ENCODE measurements at regions not wholly inside any gene's neighbourhood (a gene's known extent, or its start where the extent isn't known, plus 50 kb on each side); places are given as distances from the start of the nearest gene placed in this dataset.
A peak's percentile ranks its signal among the peaks of the same experiment; 100 is the strongest.
"Not testable (repeated sequence)": the region's sequence is repeated elsewhere in the genome, so short reads cannot be mapped to it uniquely, and the experiment has no call there.

DNA sequence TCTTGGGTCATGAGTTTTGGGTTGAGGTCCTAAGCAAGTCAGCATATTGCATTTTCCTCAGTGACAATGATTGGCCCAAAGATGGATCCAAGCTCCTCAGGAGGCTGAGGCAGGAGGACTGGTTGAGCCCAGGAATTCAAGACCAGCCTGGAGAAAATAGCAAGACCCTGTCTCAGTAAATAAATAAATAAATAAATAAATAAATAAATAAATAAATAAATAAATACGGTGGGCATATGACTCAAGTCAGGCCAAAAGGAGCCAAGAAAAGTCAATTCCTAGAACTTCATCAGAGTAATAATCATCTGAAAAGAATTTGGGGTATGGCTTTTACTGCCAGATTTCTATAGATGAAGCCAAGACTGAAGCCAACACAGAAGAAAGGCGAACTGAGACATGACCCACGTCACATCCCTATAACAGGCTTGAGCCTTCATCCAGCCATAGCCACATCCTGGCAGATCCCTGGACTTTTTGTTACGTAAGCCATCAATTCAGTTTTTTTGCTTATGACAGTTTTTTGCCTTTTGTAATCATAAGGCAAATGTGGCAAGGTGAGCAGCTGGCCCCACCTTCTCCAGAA lies 88.5 kb upstream of the NFASC start:
- no peak for DNase-seq

DNA sequence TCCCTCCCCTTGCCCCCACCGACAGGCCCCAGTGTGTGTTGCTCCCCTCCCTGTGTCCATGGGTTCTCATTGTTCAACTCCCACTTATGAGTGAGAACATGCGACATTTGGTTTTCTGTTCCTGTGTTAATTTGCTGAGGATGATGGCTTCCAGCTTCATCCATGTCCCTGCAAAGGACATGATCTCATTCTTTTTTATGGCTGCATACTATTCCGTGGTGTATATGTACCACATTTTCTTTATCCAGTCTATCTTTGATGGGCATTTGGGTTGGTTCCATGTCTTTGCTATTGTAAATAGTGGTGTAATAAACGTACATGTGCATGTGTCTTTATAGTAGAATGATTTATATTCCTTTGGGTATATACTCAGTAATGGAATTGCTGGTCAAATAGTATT lies 85.6 kb upstream of the NFASC start:
- not testable (repeated sequence) for DNase-seq

DNA sequence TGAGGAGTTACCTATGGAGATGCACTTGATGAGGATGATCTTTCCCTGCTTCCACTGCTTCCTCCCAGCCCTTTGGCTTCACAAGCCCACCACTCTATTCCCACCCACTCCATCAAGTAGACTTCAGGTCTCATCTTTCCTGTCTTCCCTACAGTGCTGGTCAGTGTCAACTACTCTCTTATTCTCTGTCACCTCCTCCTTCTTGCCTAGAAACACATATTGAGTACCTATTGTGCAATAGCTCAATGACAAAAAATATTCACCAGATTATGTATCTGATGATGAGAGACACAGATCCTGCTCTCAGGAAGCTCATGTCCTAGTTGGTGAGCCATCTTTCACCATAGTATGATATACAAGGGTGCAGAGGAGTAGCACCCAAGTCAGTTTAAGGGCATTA lies 82.2 kb upstream of the NFASC start:
- DNase-seq, result no peak

GRCh38 chr1:204791453-204792353 lies 79.0 kb upstream of the NFASC start:
- peak; percentile 64 to 85 for DNase-seq

- no peak for DNase-seq
Measured at GRCh38 chr1:204792354-204792692, 78.3 kb upstream of the NFASC start.

DNA sequence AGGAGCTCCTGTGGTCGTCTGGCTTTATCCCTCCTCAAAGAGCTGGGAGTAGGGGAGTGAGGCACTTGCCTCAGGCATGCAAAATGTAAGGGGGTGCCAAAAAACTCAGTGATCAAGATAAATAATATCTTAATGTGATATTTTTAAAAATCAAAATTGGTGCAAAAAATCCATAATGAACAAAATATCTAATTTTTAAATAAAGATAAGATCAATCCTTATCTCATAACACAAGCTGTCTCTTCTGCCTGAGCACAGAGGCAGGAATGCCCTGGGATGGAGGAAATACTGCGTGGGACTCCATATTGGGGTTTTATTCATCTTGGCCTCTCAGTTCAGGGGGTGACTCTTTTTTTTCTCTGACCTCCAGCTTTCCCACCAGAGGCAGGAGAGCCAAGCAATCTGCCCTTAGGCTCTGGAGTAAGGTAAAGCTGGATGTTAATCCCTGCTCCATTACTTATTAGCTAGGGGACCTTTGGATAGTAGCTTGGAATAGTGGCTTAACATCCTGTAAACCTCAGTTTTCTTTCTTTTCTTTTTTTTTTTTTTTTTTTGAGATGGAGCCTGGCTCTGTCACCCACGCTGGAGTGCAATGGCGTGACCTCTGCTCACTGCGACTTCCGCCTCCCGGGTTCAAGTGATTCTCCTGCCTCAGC lies 77.3 kb upstream of the NFASC start:
- DNase-seq, result no peak

- not testable (repeated sequence) for DNase-seq
Measured at GRCh38 chr1:204796886-204797285, 73.8 kb upstream of the NFASC start.

DNA sequence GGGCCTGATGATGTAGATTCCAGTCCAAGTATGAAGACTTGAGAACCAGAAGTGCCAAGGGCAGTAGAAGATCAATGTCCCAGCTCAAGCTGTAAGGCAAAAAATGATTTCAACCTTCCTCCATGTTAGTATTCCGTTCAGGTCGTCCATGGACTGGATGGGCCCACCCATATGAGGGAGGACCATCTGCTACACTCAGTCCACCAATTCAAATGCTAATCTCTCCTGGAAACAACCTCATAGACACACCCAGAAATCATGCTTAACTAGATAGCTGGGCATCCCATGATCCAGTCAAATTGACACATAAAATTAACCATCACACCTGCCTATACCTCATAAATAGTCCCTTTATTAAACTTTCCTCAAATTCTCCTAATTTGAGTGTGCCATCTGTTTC lies 73.3 kb upstream of the NFASC start:
- DNase-seq, result no peak

- no peak for DNase-seq
Measured at GRCh38 chr1:204799630-204800029, 71.0 kb upstream of the NFASC start.

DNA sequence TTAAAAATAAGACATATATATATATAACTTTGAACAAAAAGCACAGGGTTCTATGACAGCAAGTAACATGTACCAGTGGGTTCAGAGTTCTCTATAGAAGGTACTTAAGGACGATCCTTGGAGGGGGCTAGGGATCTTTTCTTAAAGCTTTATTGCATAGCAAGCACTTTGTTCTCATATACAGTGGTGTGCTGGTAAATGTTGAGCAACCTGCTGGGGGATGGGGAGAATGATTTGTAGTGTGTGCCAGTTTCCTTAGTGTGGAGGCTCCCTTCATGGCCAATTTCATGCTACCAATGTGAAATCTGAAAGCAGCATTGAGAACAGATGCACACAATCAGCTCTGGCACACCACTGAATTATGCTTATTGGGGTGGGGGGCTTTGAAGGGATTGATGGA lies 69.5 kb upstream of the NFASC start:
- no peak for DNase-seq

DNA sequence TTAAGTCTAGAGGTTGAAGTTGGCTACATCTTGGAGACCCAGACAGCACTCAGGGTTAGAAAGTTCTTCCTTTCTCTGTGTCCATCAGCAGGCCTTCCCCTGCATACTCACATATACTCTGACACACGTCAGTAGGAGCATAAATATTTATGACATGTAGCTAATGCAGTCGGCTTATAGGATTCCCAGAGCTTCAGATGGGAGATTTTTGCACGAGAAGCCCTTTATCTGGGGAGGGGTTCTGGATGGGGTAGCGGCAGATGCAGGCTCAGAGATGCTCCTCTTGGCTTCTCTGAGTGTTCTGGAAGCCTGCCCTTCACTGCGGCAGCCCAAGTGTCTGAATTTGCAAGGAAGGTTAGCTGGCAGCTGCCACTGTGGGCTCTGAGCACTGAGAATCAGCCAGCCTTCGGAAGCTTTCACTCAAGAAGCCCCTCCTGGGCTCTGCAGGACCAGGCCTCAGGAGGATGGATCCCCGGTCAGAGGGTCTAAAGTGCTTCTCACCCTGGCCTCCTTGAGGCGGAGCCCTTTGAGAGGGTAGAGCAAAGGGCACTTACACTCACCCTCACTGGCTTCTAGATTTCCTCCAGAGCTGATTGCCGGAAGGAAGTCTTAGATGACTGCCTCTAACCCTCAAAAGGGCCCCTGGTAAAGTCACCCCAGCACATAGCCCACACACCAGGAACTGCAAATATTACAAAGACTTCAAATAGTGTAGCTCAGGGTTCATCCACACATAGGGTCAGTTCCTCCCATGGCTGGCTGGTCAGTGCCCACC lies 68.1 kb upstream of the NFASC start:
- DNase-seq, result no peak

- DNase-seq, result no peak
Measured at GRCh38 chr1:204803607-204804006, 67.1 kb upstream of the NFASC start.

- peak; percentile 91 to 98 for DNase-seq
Measured at GRCh38 chr1:204806943-204807687, 63.5 kb upstream of the NFASC start.

- no peak for DNase-seq
Measured at GRCh38 chr1:204809488-204809887, 61.2 kb upstream of the NFASC start.

DNA sequence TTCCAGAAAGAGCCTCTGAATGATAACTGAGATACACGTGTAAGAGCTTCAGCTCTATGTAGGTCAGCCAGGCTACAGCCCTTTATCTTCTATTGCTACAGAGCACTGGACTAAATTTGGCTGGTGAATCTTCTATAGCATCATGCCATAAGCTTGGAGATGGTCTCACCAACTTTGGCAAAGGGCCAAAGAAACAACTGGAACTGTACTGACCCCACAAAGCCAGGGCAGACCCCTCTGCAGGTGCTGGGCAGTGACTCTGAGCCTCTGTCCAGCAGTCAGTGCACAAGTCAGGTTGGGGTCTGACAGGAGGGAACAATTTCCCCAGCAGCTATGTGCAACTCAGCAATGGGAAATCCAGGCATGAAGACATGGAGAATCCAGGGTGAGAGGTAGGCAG lies 57.8 kb upstream of the NFASC start:
- no peak for DNase-seq

DNA sequence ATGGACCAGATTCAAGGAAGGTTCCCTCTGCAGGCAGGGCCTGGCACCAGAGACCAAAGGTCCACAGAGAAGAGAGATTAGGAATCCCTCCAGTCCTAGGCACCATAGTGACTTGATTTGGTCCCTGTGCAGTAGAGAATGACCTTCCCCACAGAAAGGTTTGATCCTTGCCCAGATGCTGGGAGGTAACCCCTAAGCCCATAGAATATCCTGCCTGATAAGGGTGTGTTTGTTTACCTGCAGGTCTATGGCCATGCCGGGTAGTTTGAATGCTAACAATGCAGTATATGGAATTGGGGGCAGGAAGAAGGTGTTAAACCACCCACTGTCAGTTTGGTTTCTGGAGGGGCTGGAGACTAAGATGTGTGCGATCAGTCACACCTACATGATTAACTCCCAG lies 57.1 kb upstream of the NFASC start:
- DNase-seq, result no peak

GRCh38 chr1:204814166-204814884 lies 56.3 kb upstream of the NFASC start:
- no peak for DNase-seq

- no peak for DNase-seq
Measured at GRCh38 chr1:204817341-204817740, 53.3 kb upstream of the NFASC start.

GRCh38 chr1:204818998-204819397 lies 51.7 kb upstream of the NFASC start:
- no peak for DNase-seq

- DNase-seq, result no peak
Measured at GRCh38 chr1:204819495-204819894, 51.2 kb upstream of the NFASC start.
